ENCODE measurements at regions not wholly inside any gene's neighbourhood (a gene's known extent, or its start where the extent isn't known, plus 50 kb on each side); places are given as distances from the start of the nearest gene placed in this dataset.
"Not testable (repeated sequence)": the region's sequence is repeated elsewhere in the genome, so short reads cannot be mapped to it uniquely, and the experiment has no call there.

- H3K4me3 ChIP-seq; H3K9me3 ChIP-seq; DNase-seq; H3K27me3 ChIP-seq (ENCODE audit: low read depth); H3K27ac ChIP-seq; ATAC-seq; H3K4me1 ChIP-seq; intact Hi-C loops (cut with DNase I): not testable (repeated sequence)
- peaks cover 70% of the 10 kb centered on the region for H3K36me3 ChIP-seq
Measured at GRCh38 chr3:195966563-195967386, 58.4 kb upstream of the TNK2 start.

- peaks cover 55% of the 10 kb centered on the region for H3K36me3 ChIP-seq
Measured at GRCh38 chr3:195965217-195965616, 56.9 kb upstream of the TNK2 start.

GRCh38 chr3:195964318-195965107, 56.2 kb upstream of the TNK2 start:
- H3K27ac ChIP-seq; DNase-seq; intact Hi-C loops (cut with DNase I); ATAC-seq; H3K4me1 ChIP-seq; H3K4me3 ChIP-seq; H3K9me3 ChIP-seq; H3K27me3 ChIP-seq (ENCODE audit: low read depth): not testable (repeated sequence)
- peaks cover 48% of the 10 kb centered on the region for H3K36me3 ChIP-seq

More at GRCh38 chr3:195965217-195965616, 56.9 kb upstream of the TNK2 start:
- H3K27me3 ChIP-seq (ENCODE audit: low read depth); H3K27ac ChIP-seq; intact Hi-C loops (cut with DNase I); H3K4me3 ChIP-seq; DNase-seq; H3K9me3 ChIP-seq; H3K4me1 ChIP-seq: not testable (repeated sequence)
- ATAC-seq: peak in 1 of 2 donors; percentile 28

GRCh38 chr3:195962222-195962621, 53.9 kb upstream of the TNK2 start:
- intact Hi-C loops (cut with DNase I); H3K9me3 ChIP-seq; H3K4me1 ChIP-seq; H3K27me3 ChIP-seq (ENCODE audit: low read depth); DNase-seq; H3K4me3 ChIP-seq; ATAC-seq; H3K27ac ChIP-seq: not testable (repeated sequence)
- H3K36me3 ChIP-seq: peaks cover 45% of the 10 kb centered on the region

- H3K9me3 ChIP-seq; H3K4me3 ChIP-seq; DNase-seq; H3K4me1 ChIP-seq; intact Hi-C loops (cut with DNase I); ATAC-seq; H3K27me3 ChIP-seq (ENCODE audit: low read depth); H3K27ac ChIP-seq: not testable (repeated sequence)
- peaks cover 37% of the 10 kb centered on the region for H3K36me3 ChIP-seq
Measured at GRCh38 chr3:195960971-195961775, 52.8 kb upstream of the TNK2 start.

GRCh38 chr3:195960164-195960563, 51.8 kb upstream of the TNK2 start:
- ATAC-seq; intact Hi-C loops (cut with DNase I); H3K4me3 ChIP-seq; H3K27ac ChIP-seq; H3K9me3 ChIP-seq; H3K4me1 ChIP-seq; DNase-seq; H3K27me3 ChIP-seq (ENCODE audit: low read depth): not testable (repeated sequence)
- peaks cover 27% of the 10 kb centered on the region for H3K36me3 ChIP-seq

- peaks cover 21% of the 10 kb centered on the region for H3K36me3 ChIP-seq
- DNase-seq; H3K4me3 ChIP-seq; intact Hi-C loops (cut with DNase I); H3K4me1 ChIP-seq; H3K27ac ChIP-seq; H3K27me3 ChIP-seq (ENCODE audit: low read depth); H3K9me3 ChIP-seq: not testable (repeated sequence)
- peak in 1 of 2 donors; percentile 47 for ATAC-seq
Measured at GRCh38 chr3:195959367-195960157, 51.2 kb upstream of the TNK2 start.

- H3K4me1 ChIP-seq; H3K9me3 ChIP-seq; H3K27ac ChIP-seq; H3K27me3 ChIP-seq (ENCODE audit: low read depth); DNase-seq; ATAC-seq; H3K4me3 ChIP-seq; intact Hi-C loops (cut with DNase I): not testable (repeated sequence)
- peaks cover 20% of the 10 kb centered on the region for H3K36me3 ChIP-seq
Measured at GRCh38 chr3:195958736-195959135, 50.4 kb upstream of the TNK2 start.
